GM12865 (cell line): ENCODE measurements at regions not wholly inside any gene's neighbourhood (a gene's known extent, or its start where the extent isn't known, plus 50 kb on each side); places are given as distances from the start of the nearest gene placed in this dataset.

Experiments used
- DNase-seq: peaks from one replicate; pipeline ENCODE4 v3.0.0; 2010; ENCODE audit warnings: low read depth
- H3K4me3 ChIP-seq: 2 replicates; pipeline ENCODE4 v1.5.1; 2011; ENCODE audit warnings: mild to moderate bottlenecking, low read depth, low read length, control low read depth
- CTCF ChIP-seq: IDR thresholded peaks from 2 replicates; pipeline ENCODE4 v1.5.1; 2011; ENCODE audit warnings: low read length, control low read depth, low read depth, inconsistent platforms; ENCODE audit not compliant: insufficient read depth; ENCODE audit errors: missing control alignments

- DNase-seq = no peak
- no peak for TF ChIP-seq CTCF
- no peak overlapping the region for H3K4me3 ChIP-seq
Observed at GRCh38 chr4:181249031-181249430, 994.2 kb upstream of the TENM3 start.

DNA sequence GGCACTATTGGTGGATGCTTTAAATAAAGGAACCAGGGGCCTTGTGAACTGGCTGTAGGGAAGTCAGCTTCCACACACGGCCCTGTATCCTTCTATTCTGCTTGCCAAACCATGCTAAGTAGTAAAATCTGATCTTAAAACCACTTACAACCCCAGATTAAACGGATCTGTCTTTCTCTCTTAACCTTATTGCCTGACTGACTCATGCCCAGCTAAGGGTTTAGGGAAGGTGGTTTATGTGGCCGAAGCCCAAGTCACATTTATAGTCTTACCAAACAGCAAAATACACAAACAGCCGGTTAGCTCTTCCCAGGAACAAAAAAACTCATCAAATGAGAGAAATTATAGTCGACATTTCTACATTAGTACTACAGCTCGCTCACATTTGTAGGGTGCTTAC, 988.4 kb upstream of the TENM3 start:
- no peak overlapping the region for H3K4me3 ChIP-seq
- TF ChIP-seq CTCF = no peak
- DNase-seq = no peak

GRCh38 chr4:181258569-181258968, 984.6 kb upstream of the TENM3 start:
- TF ChIP-seq CTCF = no peak
- no peak for DNase-seq
- H3K4me3 ChIP-seq = no peak overlapping the region

GRCh38 chr4:181259081-181259709, 984.0 kb upstream of the TENM3 start:
- no peak for DNase-seq
- TF ChIP-seq CTCF = no peak
- no peak overlapping the region for H3K4me3 ChIP-seq

- H3K4me3 ChIP-seq = no peak overlapping the region
- no peak for TF ChIP-seq CTCF
- no peak for DNase-seq
Observed at GRCh38 chr4:181261279-181261678, 981.9 kb upstream of the TENM3 start.

DNA sequence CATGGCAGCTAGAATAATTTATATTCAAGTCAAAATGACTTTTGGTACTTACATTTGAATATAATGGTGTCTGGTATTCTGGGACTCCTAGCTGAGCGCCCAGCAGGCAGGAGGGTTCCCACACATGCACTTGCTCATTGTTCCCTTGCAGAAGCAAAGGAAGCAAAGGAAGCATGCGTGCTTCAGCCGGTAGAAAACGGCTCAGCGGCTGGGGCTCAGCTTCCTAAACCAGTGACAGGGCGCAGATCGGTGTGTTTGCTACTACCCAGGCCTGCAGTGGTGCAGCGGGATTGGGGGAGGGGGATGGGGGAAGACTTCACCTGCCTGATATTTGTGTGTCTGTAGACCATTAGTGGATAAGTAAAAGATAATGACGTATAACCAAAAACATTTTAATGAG, 978.3 kb upstream of the TENM3 start:
- DNase-seq = no peak
- no peak for TF ChIP-seq CTCF

GRCh38 chr4:181265370-181265769, 977.8 kb upstream of the TENM3 start:
- no peak overlapping the region for H3K4me3 ChIP-seq
- TF ChIP-seq CTCF = no peak
- DNase-seq = no peak

More for the DNA sequence above, 978.3 kb upstream of the TENM3 start:
- no peak overlapping the region for H3K4me3 ChIP-seq
